Astrocyte of the spinal cord (primary cell): ENCODE measurements at regions not wholly inside any gene's neighbourhood (a gene's known extent, or its start where the extent isn't known, plus 50 kb on each side); places are given as distances from the start of the nearest gene placed in this dataset.

Experiments used
- DNase-seq: peaks from one replicate; pipeline ENCODE4 v3.0.0; 2011; ENCODE audit warnings: low read depth, low spot score
- H3K4me3 ChIP-seq: 2 replicates; pipeline ENCODE4 v1.5.1; 2011; ENCODE audit warnings: low read depth, mild to moderate bottlenecking, low read length, moderate library complexity
- CTCF ChIP-seq: IDR thresholded peaks from 2 replicates; pipeline ENCODE4 v1.5.1; 2012; ENCODE audit warnings: low read depth, mild to moderate bottlenecking, low read length, inconsistent platforms
- in situ Hi-C: cut with HindIII; loops from 2 replicates; pipeline ENCODE4 v1.10.0; 2017; ENCODE audit warnings: low sequenced_read_pairs

GRCh38 chr1:177490036-177490639 lies 319.4 kb downstream of the BRINP2 start:
- no peak overlapping the region for H3K4me3 ChIP-seq
- TF ChIP-seq CTCF, result no peak
- DNase-seq, result no peak
- in situ Hi-C loops, result no loop called here

- in situ Hi-C loops, result no loop called here
- no peak overlapping the region for H3K4me3 ChIP-seq
- TF ChIP-seq CTCF, result no peak
- no peak for DNase-seq
Observed at GRCh38 chr1:177488722-177489121, 318.0 kb downstream of the BRINP2 start.

GRCh38 chr1:177487481-177487880 lies 316.7 kb downstream of the BRINP2 start:
- no peak for TF ChIP-seq CTCF
- no peak overlapping the region for H3K4me3 ChIP-seq
- no peak for DNase-seq
- in situ Hi-C loops, result no loop called here

GRCh38 chr1:177480741-177481305 lies 310.1 kb downstream of the BRINP2 start:
- no peak overlapping the region for H3K4me3 ChIP-seq
- in situ Hi-C loops, result no loop called here
- DNase-seq, result no peak
- TF ChIP-seq CTCF, result no peak

GRCh38 chr1:177479600-177479999 lies 308.8 kb downstream of the BRINP2 start:
- H3K4me3 ChIP-seq, result no peak overlapping the region
- TF ChIP-seq CTCF, result no peak
- in situ Hi-C loops, result no loop called here
- DNase-seq, result no peak

GRCh38 chr1:177476676-177477075 lies 305.9 kb downstream of the BRINP2 start:
- no peak overlapping the region for H3K4me3 ChIP-seq
- in situ Hi-C loops, result no loop called here
- DNase-seq, result no peak
- TF ChIP-seq CTCF, result no peak

GRCh38 chr1:177472567-177472966 lies 301.8 kb downstream of the BRINP2 start:
- in situ Hi-C loops, result no loop called here
- no peak for DNase-seq
- H3K4me3 ChIP-seq, result no peak overlapping the region
- TF ChIP-seq CTCF, result no peak
